Mesodermal cell (in vitro differentiated cells): ENCODE measurements at regions not wholly inside any gene's neighbourhood (a gene's known extent, or its start where the extent isn't known, plus 50 kb on each side); places are given as distances from the start of the nearest gene placed in this dataset.

Source experiments
- H3K27ac ChIP-seq: 2 replicates; pipeline ENCODE4 v1.7.0; 2013; ENCODE audit warnings: mild to moderate bottlenecking, low read depth, low read length, moderate library complexity; ENCODE audit not compliant: severe bottlenecking
- H3K36me3 ChIP-seq: 2 replicates; pipeline ENCODE4 v1.7.1; 2013; ENCODE audit warnings: mild to moderate bottlenecking, low read length, moderate library complexity; ENCODE audit not compliant: control insufficient read depth, insufficient read depth
- H3K4me1 ChIP-seq: one replicate; pipeline ENCODE4 v1.7.1; 2013; ENCODE audit warnings: mild to moderate bottlenecking, low read length; ENCODE audit not compliant: insufficient read depth, control insufficient read depth, poor library complexity, severe bottlenecking
- H3K4me3 ChIP-seq: 2 replicates; pipeline ENCODE4 v1.7.0; 2013; ENCODE audit warnings: low read length, control low read depth, mild to moderate bottlenecking; ENCODE audit not compliant: insufficient read depth, poor library complexity, severe bottlenecking; ENCODE audit errors: extremely low read depth
- H3K9me3 ChIP-seq: 2 replicates; pipeline ENCODE4 v1.7.1; 2013; ENCODE audit warnings: mild to moderate bottlenecking, low read length, moderate library complexity; ENCODE audit not compliant: control insufficient read depth
- WGBS, 2 experiments: methylation state at CpG; one replicate each; pipeline ENCODE4 v1.1.5; 2013; ENCODE audit warnings: missing lambda C conversion rate in 2 of 2; ENCODE audit not compliant: insufficient coverage in 2 of 2; 5-methylcytosine and 5-hydroxymethylcytosine counted together

DNA sequence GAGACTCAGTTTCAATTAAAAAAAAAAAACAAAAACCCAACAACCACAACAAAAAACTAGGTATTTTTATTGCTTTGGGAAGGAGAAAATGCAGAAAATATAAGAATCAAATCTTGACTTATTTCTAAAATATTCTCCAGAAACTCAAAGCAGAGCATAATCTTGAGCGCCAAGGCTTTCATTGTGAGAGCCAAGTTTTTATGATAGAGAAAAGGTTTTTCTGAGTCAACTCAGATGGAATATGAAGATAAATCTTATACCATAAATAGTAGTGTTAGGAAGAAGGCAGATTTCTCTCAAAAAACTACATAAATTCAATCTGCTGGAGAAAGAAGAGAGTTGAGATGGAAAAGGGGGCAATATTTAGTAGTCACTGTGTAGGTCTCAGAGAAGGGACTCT is 121.2 kb upstream of the OSR1 start:
- Histone ChIP-seq H3K4me1 (no peaks in the 10 kb centered on the region), H3K4me3 (no peak overlapping the region), H3K36me3 (no peaks in the 10 kb centered on the region), H3K27ac (no peak overlapping the region), H3K9me3 (no peaks in the 10 kb centered on the region)
- no CpG with 5 or more reads among the region's 1 CpG for WGBS, 2 experiments

DNA sequence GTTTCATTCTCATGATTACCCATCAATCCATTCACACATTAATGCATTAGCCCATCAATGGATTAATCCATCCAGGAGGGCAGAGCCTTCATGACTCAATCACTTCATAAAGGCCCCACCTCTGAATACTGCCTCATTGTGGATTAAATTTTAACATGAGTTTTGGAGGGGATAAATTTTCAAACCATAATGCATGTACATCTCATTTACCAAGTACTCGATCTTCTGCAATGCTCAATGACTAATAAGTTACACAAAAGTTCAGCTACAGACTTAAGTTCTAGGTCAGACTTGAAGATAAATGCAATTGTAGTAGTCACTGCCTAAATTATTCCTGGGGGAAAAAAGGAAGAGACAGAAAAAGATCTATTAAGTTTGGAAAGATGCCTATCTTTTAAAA is 120.0 kb upstream of the OSR1 start:
- H3K36me3 ChIP-seq, result no peaks in the 10 kb centered on the region
- no peaks in the 10 kb centered on the region for H3K9me3 ChIP-seq
- no peak overlapping the region for H3K27ac ChIP-seq
- no CpG with 5 or more reads among the region's 1 CpG for WGBS, 2 experiments
- no peaks in the 10 kb centered on the region for H3K4me1 ChIP-seq
- H3K4me3 ChIP-seq, result no peak overlapping the region

DNA sequence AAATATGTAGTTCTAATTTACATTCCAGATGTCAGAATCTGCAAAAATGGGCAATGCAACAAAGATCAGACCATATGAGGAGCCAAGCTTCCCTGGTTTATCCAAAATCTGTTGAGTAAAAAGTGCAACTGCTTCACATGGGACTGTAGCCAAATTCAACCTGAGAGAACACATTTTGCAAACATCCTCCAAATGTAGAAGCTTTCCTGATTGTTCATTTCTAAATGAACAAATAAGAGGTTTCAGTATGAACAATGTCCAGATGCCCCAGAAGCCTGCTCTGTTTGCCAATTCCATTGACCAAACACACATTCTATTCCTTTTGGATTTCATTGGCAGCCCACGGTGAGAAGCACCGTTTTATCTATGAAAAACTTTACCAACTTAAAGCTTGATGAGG is 117.9 kb upstream of the OSR1 start:
- H3K4me1 ChIP-seq, result no peaks in the 10 kb centered on the region
- H3K4me3 ChIP-seq, result no peak overlapping the region
- no peak overlapping the region for H3K27ac ChIP-seq
- no peaks in the 10 kb centered on the region for H3K36me3 ChIP-seq
- no peaks in the 10 kb centered on the region for H3K9me3 ChIP-seq
- WGBS, 2 experiments, result no CpG with 5 or more reads among the region's 2 CpGs

DNA sequence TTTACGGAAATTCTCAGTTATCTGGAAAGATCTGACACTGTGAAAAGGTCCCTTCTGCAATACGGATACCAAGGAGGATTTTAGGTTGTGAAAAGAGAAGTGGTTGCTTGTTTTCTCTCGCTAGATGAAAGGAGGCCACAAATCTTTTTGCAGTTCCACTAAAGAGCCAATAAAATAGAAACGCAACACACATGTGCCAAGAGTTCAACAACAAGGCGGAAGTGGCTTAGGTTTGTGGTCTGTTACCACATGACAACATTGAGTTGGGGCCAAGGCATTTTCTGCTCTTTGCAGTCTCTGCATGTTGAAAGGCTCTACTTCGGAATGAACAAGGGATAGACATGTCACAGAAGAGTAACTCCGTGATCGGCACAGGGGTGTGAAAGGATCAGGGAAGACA is 115.7 kb upstream of the OSR1 start:
- Histone ChIP-seq H3K4me1 (no peaks in the 10 kb centered on the region), H3K4me3 (no peak overlapping the region), H3K27ac (no peak overlapping the region), H3K9me3 (no peaks in the 10 kb centered on the region), H3K36me3 (no peaks in the 10 kb centered on the region)
- 92 to 94% methylated on average over 5 to 7 of the region's 8 CpGs for WGBS, 2 experiments

DNA sequence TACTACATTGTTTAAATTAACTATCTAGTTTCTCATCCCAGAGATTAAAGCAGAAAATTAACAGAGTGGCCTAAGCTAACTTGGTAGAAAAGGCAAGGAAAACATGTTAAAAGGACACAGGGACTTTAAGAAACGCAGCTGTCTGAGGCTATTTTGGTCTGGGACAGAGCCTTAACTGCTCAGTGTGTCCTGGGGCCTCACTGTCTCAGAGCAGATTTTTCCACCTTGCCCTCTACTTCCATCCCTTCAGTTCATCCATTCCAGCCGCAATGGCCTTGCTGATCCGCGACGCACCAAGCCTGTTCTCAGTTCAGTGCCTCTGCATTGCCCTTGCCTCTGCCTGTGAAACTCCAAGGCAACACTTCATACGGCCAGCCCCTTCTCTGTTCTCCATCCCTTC is 114.9 kb upstream of the OSR1 start:
- Histone ChIP-seq H3K9me3 (no peaks in the 10 kb centered on the region), H3K4me3 (no peak overlapping the region), H3K4me1 (no peaks in the 10 kb centered on the region), H3K27ac (no peak overlapping the region), H3K36me3 (no peaks in the 10 kb centered on the region)
- 64 to 75% methylated on average over 6 of the region's 6 CpGs for WGBS, 2 experiments

DNA sequence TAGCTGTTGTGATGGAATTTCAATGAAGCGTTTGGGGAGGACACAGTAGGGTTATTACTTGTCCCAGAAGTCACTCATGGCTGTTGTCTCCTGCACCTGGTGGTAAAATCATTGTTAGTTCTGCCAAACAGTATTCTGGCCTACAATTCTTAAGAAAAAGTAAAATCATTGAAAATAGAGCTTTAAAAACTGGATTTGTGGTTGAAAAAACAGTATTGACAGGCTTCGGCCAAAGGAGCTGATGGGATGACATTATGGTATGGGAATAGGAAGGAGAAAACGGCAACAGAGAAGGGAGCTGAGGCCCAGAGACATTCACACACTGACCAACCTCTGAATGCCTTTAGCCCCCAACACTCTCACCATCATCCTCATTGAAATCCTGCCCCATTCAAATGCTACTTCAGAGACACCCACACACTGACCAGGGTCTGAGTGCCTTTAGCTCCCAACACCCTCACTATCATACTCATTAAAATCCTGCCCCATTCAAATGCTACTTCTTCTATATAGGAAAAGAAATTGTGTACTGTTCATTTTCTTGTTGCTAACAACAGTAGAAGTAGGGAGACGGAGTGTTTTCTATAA is 114.1 kb upstream of the OSR1 start:
- 86 to 100% methylated on average over 1 to 2 of the region's 4 CpGs for WGBS, 2 experiments
- no peaks in the 10 kb centered on the region for H3K9me3 ChIP-seq

DNA sequence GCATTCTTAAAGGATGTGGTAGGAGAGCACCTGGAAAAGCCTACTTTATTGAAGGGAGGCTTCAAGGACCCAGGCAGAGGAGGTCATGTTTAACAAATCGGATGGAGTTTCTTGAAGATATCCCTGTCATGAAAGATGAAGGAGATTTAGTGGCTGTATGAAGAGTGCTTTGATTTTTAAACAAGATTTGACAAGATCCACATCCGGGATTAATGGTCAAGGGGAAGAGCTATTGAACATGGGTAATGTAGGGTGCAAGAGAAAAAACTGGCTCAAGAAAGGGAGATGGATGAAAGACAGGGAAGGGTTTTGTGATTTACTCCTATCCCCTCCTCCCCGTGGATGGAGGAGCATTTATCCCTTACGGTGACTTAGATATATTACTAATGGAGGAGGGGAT is 113.1 kb upstream of the OSR1 start:
- Histone ChIP-seq H3K4me1 (no peaks in the 10 kb centered on the region), H3K4me3 (no peak overlapping the region)
- WGBS, 2 experiments, result 86 to 96% methylated on average over 2 of the region's 4 CpGs

More for the DNA sequence above, 114.1 kb upstream of the OSR1 start:
- Histone ChIP-seq H3K4me3 (no peak overlapping the region), H3K4me1 (no peaks in the 10 kb centered on the region), H3K27ac (no peak overlapping the region), H3K36me3 (no peaks in the 10 kb centered on the region)

DNA sequence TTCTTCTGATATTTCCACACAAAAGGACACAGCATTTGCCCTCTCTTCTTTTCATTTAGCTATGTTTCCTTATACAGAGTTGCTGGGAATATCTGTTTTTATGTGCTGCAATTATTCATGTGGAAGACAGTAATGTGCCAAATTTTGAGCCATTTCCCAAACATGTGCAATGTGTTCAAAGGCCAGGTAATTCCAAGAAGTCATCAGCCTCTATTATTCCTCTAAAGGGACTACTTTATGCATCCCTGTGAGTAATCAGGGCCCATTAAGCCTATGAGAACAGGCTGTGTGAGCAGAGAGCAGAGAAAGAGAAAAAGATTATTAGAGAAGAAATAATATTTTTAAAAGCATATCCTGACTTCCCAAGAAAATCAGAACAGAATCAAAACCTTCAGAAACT is 107.6 kb upstream of the OSR1 start:
- no peaks in the 10 kb centered on the region for H3K9me3 ChIP-seq
- no peak overlapping the region for H3K4me3 ChIP-seq
- H3K27ac ChIP-seq, result no peak overlapping the region
- H3K4me1 ChIP-seq, result no peaks in the 10 kb centered on the region
- H3K36me3 ChIP-seq, result no peaks in the 10 kb centered on the region

More for the DNA sequence above, 113.1 kb upstream of the OSR1 start:
- no peaks in the 10 kb centered on the region for H3K36me3 ChIP-seq
- no peaks in the 10 kb centered on the region for H3K9me3 ChIP-seq
- H3K27ac ChIP-seq, result no peak overlapping the region

DNA sequence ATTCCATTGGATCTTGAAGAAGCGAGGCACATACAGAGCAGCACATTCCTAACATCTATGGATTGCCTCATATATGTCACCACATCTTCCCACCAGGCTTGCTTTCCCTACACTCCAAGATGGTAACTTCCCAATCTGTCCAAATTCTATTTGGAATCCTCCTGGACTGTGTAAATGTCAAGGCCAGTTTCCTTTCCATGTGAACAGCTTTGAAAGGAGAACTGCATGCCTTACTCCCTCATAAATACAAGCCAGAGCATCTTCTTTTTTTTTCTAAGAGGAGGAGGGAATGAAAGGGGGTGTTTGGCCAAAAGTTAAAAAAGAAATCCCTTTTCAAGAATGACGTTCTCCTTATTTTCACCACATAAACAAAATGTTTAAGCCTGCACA is 103.8 kb upstream of the OSR1 start:
- Histone ChIP-seq H3K4me3 (no peak overlapping the region), H3K9me3 (no peaks in the 10 kb centered on the region), H3K4me1 (no peaks in the 10 kb centered on the region), H3K36me3 (no peaks in the 10 kb centered on the region), H3K27ac (no peak overlapping the region)
- 80 to 86% methylated on average over 1 of the region's 2 CpGs for WGBS, 2 experiments

DNA sequence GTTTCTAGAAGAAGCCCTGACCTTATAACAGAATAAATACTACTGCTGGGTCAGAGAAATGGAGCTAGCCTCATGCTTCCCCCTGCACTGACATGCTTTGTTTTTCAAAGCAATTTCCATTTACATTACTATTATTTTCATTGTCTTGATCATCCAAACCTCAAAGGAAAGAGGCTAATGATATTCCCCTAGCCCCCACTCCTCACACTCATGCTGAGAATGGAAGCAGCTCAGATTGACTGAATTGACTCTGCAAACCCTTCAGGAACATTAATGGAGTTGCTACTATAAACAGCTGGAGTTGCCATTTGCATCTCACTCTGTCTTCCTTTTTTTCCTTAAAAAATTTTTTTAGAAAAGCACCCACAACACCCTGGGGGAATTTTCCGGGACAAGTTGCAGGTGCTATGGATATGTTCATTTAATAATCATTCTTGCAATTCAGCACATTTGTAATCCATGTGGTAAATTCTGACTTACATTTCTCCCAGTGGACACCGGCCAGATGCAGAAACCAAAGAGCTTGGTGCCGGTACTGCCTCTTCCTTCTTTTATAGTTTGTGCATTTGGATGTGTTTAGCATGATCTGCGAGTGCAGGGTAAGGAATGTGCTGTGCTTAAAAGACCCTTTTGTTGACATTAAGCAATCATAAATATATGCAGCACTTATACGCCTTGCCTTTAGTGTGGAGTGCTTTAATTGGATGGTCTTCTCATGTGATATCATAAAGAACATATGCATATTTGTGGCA is 103.3 kb upstream of the OSR1 start:
- WGBS, 2 experiments, result 42% methylated on average over 2 of the region's 5 CpGs; no CpG with 5 or more reads in 1 of the 2 experiments
- Histone ChIP-seq H3K4me3 (no peak overlapping the region), H3K4me1 (no peaks in the 10 kb centered on the region), H3K36me3 (no peaks in the 10 kb centered on the region), H3K27ac (no peak overlapping the region), H3K9me3 (no peaks in the 10 kb centered on the region)

DNA sequence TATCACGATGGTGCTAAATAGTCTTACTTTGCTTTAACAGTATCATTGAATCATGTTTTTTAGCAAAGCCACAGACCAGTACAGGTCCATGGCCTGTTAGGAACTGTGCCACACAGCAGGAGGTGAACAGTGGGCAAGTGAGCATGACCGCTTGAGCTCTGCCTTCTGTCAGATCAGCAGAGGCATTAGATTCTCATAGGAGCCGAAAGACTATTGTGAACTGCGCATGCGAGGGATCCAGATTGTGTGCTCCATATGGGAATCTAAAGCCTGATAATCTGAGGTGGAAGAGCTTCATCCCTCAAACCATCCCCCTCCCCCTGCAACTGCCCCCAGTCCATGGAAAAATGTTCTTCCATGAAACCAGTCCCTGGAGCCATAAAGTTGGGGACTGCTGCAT is 102.3 kb upstream of the OSR1 start:
- no peaks in the 10 kb centered on the region for H3K4me1 ChIP-seq
- no peaks in the 10 kb centered on the region for H3K9me3 ChIP-seq
- H3K36me3 ChIP-seq, result no peaks in the 10 kb centered on the region
- no peak overlapping the region for H3K4me3 ChIP-seq
- 89 to 96% methylated on average over 3 to 4 of the region's 5 CpGs for WGBS, 2 experiments
- no peak overlapping the region for H3K27ac ChIP-seq
